NCI-H146 treated with DMSO at 0.1 percent for 48 hours (cell line): ENCODE measurements at regions not wholly inside any gene's neighbourhood (a gene's known extent, or its start where the extent isn't known, plus 50 kb on each side); places are given as distances from the start of the nearest gene placed in this dataset.

Experiments used
- DNase-seq: peaks from one replicate; lab custom pipeline; 2025; ENCODE audit not compliant: unreplicated experiment; lab: John Stamatoyannopoulos, UW

- DNase-seq, result no peak
These were observed 99.6 kb upstream of the NBEA start for GRCh38 chr13:34842466-34842865.

GRCh38 chr13:34847766-34848165 lies 94.3 kb upstream of the NBEA start:
- no peak for DNase-seq

DNA sequence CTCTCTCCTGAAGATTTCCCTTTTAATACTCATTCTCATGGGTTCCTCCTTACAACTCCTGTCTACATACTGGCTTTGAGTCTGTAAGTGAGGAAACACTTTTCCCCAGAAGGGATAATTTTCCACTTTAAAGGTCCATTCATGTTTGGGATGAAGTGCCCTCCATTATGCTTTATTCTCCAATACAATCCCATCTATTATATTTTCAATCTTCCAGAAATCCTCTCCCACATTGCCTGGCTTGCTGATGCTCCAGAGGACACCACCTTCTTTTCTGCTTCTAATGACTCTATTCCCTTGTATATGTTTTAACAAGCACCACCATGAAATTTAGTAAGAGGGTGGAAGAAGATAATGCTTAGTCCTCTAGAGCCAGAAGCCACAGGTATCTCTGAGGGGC lies 92.7 kb upstream of the NBEA start:
- no peak for DNase-seq

DNA sequence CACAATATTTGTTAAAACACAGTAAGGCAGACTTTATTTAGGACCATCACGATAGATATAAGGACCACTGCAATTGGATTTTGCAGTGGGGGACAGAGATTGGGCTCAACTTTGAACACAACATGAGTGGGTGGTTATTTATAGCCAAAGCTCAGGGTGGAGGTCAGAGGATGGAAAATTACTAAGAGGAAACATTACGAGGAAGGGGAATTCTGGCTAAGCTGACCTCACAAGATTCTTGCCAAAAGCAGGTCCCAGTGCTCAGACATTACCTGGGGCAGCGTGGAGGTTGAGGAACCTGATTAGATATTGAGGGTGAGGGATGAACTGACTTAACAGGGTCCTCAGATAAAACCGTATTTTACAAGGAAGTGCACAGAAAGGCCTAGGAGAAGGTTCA lies 88.9 kb upstream of the NBEA start:
- no peak for DNase-seq

DNA sequence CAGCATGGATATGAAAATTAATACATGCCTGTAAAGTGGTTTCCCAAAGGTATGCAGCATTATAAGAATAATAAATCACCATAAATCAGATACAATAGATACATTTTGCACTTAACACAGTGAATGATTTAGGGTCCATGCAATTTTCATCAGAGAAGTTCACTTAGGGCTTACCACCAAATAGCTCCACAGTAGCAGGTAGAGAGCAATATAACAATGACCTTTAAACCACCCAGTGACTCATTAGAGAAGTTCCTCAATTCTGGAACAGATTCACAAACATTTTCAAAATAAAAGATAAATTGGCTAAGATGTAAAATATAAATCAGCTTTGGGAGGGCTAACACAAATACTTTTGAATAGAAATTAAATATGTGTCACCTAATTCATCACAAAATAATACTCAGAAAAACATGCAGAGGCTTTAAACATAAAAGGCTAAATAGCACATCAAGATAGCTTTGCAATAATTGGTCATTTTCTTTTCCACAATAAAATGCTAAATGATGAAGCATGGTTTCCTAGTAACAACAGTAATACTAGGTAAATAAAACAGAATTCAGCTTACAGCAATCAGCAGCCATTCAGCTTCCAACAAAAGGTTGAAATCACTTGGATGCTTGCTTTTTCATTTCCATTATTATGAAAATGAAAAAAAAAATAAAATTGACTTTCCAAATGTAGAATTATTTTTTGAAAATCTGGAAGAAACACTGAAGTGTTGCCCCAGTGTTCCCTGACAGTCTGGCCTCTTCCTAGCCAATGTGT lies 84.3 kb upstream of the NBEA start:
- DNase-seq, result no peak

DNA sequence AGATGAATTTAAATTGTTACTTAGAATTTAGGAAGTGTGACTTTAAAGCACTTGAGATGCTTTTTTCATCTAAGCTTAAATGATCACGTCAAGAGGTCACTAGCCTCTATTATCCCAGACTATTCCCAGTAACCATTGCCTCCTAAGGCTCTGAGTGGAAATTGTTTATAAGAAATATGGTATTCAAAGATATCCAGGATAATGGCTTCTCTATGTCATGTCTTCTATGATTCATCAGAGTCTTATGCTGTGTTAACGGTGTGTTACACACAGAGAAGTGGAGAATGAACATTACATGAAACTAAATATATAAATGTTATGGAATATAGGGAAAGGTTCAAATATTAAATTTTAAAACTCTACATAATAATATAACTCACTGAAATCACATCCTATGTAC lies 79.8 kb upstream of the NBEA start:
- DNase-seq, result no peak

DNA sequence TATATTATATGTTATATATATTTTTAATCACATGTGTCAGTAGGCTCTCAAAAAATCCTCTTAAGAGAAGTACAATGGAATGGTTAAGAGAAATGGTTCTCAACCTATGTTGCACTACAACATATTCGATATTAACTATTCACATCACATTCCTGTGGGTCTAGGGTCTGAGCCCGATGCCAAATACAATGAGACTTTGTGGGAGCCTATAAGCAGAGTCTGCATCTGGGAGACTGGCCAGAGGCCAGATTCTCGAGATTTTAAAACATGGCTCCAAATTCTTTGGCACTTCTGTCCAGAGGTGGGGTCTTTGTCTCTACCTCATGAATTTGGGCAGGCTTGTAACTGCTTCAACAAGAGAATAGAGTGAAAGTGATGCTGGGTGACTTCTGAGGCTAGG lies 79.4 kb upstream of the NBEA start:
- DNase-seq, result no peak

GRCh38 chr13:34863360-34864135 lies 78.5 kb upstream of the NBEA start:
- DNase-seq, result no peak

DNA sequence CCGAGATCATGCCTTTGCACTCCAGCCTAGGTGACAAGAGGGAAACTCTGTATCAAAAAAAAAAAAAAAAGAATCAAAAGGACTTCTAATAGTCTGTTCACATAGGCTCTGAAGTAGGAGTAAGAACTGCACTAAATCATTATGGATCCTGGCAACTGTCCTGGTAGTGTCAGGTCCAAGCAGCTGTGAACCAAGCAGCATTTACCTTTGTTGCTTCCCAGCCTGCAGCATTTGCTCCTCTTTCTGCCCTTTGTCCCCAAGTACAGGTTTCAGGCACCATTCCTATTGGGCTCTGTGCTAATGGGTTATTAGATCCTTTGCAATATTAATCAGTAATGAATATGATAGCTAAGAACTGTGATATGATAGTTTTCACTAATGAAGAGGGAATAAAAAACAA lies 77.4 kb upstream of the NBEA start:
- no peak for DNase-seq

GRCh38 chr13:34867590-34867989 lies 74.5 kb upstream of the NBEA start:
- no peak for DNase-seq

GRCh38 chr13:34868733-34869132 lies 73.3 kb upstream of the NBEA start:
- no peak for DNase-seq

GRCh38 chr13:34869696-34870095 lies 72.4 kb upstream of the NBEA start:
- DNase-seq, result no peak

DNA sequence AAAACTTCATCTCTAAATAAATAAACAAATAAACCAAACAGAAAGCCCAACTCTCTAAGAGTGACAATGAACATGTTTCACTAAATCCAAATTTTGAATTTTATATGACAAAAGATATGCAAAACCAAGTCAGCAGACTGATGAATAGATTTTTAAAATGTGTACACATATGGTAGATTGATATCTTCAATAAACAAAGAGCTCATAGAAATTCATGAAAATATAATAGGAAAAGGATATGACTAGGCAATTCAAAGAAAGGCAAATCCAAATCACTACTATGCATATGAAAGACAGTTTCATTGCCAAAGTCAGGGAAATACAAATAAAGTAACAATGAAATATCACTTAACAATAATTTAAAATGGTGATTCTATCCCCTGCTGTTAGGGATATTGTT lies 63.7 kb upstream of the NBEA start:
- DNase-seq, result no peak

- DNase-seq, result no peak
These were observed 62.2 kb upstream of the NBEA start for GRCh38 chr13:34879851-34880250.

GRCh38 chr13:34881494-34881893 lies 60.6 kb upstream of the NBEA start:
- no peak for DNase-seq

DNA sequence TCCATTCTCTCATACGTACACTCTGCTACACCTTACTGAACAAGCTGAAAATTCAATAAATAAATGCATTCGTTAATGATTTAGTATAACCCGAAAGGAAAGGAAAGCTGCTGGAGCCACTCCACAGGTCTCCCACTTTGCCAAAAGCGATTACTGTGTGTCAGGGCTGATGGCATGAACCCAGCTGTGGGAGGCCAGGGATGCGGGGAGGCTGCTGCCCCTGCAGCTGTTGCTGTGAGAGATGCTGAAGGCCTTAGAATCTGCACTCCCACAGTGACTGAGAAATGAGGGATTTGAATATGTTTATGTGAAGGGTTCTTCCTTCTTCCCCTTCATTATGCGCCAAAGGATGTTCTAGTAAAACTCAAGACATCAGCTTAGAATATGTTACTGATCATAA lies 58.7 kb upstream of the NBEA start:
- no peak for DNase-seq

- DNase-seq, result no peak
These were observed 57.7 kb upstream of the NBEA start for GRCh38 chr13:34884366-34884765.

- no peak for DNase-seq
These were observed 55.8 kb upstream of the NBEA start for GRCh38 chr13:34886121-34886875.

DNA sequence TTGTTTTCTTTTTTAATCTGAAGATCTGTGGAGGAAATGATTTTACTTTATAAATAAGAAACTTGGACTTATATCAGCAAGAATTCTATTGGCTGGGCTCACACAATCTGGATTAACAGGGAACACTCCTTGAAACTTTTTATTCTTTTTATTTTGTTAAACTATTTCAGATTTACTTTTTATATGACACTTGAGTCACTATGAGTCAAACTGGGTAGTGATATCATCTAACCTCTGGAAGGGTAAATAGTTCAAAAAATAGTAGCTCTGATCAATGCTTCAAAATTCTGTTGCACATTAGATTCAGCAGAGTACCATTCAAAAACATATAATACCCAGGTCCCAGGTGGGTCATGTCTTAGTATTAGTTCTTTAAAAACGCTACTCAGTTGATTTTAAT lies 55.1 kb upstream of the NBEA start:
- no peak for DNase-seq
